Cardiac fibroblast (primary cell): ENCODE measurements at regions not wholly inside any gene's neighbourhood (a gene's known extent, or its start where the extent isn't known, plus 50 kb on each side); places are given as distances from the start of the nearest gene placed in this dataset.
A peak's percentile ranks its signal among the peaks of the same experiment; 100 is the strongest.

Experiments
- DNase-seq, 2 donors: peaks; one replicate each; pipeline versions ENCODE4 v3.0.0 to v3.0.0-alpha.2; 2010; ENCODE audit warnings: low read depth in 2 of 2
- H3K4me3 ChIP-seq, 2 donors: replicated peaks in 1 of 2; 1 replicate in 1 of 2; 2 replicates in 1 of 2; pipeline ENCODE4 v1.5.1; 2011; ENCODE audit warnings: low read depth in 2 of 2, low read length in 2 of 2, mild to moderate bottlenecking in 2 of 2, moderate library complexity in 1 of 2
- TF ChIP-seq, protein P1 (sequence below): IDR thresholded peaks from one replicate; pipeline ENCODE4 v1.5.1; 2011; ENCODE audit warnings: low read depth, mild to moderate bottlenecking, low read length, inconsistent platforms

DNA sequence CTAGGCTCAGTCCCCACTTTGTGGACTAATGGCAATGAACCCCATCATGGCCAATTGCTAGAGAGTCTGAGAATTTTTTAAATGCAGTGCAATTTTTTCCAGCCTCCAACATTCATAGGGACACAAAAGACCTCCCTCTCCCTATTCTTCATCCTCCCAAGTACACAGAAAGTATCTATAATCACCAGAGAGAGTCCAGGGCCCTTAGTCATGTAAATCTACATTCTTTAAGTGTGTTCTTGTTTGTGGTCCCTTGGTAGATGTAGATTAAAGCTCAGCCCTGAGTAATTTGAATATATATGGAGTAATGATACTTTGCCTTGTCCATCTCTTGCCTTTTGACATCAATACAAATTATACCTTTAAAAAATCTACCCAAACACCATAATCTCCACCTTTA is 51.3 kb upstream of the ATXN3L start:
- peak in 1 of 2 donors; percentile 36 for DNase-seq
- TF ChIP-seq, protein P1, sequence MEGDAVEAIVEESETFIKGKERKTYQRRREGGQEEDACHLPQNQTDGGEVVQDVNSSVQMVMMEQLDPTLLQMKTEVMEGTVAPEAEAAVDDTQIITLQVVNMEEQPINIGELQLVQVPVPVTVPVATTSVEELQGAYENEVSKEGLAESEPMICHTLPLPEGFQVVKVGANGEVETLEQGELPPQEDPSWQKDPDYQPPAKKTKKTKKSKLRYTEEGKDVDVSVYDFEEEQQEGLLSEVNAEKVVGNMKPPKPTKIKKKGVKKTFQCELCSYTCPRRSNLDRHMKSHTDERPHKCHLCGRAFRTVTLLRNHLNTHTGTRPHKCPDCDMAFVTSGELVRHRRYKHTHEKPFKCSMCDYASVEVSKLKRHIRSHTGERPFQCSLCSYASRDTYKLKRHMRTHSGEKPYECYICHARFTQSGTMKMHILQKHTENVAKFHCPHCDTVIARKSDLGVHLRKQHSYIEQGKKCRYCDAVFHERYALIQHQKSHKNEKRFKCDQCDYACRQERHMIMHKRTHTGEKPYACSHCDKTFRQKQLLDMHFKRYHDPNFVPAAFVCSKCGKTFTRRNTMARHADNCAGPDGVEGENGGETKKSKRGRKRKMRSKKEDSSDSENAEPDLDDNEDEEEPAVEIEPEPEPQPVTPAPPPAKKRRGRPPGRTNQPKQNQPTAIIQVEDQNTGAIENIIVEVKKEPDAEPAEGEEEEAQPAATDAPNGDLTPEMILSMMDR, result no peak
- no peak overlapping the region for H3K4me3 ChIP-seq

DNA sequence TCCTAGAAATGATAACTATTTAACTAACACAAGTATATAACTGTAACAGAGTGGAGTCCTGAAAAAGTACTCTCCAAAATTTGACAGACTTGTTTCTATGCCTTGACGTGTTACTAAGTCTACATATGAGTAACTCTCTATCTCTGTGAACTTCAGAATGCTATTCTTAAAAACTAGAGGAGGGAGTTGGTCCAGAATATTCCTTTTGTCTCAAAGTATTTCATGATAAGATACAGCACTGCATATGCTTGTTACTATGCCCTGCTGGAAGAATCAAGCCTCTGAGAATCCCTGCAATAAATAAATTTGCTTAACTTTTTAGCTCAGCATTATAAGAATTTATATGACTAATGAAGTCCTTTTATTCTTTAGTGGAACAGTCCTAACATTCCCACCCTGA is 50.9 kb upstream of the ATXN3L start:
- TF ChIP-seq, protein P1, result no peak
- DNase-seq, result peak in 1 of 2 donors; percentile 42
- H3K4me3 ChIP-seq, result no peak overlapping the region
